ENCODE measurements at regions not wholly inside any gene's neighbourhood (a gene's known extent, or its start where the extent isn't known, plus 50 kb on each side); places are given as distances from the start of the nearest gene placed in this dataset.

GRCh38 chr13:75071395-75071794 lies 410.6 kb downstream of the TBC1D4 start:
- TF ChIP-seq CTCF (IDR thresholded peaks at IDR 0.05) (no peak), POLR2A (IDR thresholded peaks at IDR 0.05) (no peak)
